CD4-positive, alpha-beta T cell treated with Interleukin-4 for 4 hours (primary cell): ENCODE measurements at regions not wholly inside any gene's neighbourhood (a gene's known extent, or its start where the extent isn't known, plus 50 kb on each side); places are given as distances from the start of the nearest gene placed in this dataset.

Experiments used
- DNase-seq: peaks from one replicate; pipeline ENCODE4 v3.0.0-alpha.2; 2020

- DNase-seq, result no peak
Measured at GRCh38 chr6:5946701-5947100, 60.0 kb downstream of the NRN1 start.

- DNase-seq, result no peak
Measured at GRCh38 chr6:5946181-5946580, 60.5 kb downstream of the NRN1 start.

GRCh38 chr6:5943591-5943990 lies 63.1 kb downstream of the NRN1 start:
- no peak for DNase-seq

GRCh38 chr6:5942591-5942990 lies 64.1 kb downstream of the NRN1 start:
- no peak for DNase-seq

- no peak for DNase-seq
Measured at GRCh38 chr6:5941188-5941587, 65.5 kb downstream of the NRN1 start.

GRCh38 chr6:5938934-5939333 lies 67.8 kb downstream of the NRN1 start:
- no peak for DNase-seq

GRCh38 chr6:5937936-5938706 lies 68.6 kb downstream of the NRN1 start:
- no peak for DNase-seq

- no peak for DNase-seq
Measured at GRCh38 chr6:5937169-5937909, 69.4 kb downstream of the NRN1 start.

GRCh38 chr6:5936631-5937030 lies 70.1 kb downstream of the NRN1 start:
- DNase-seq, result no peak

GRCh38 chr6:5936140-5936539 lies 70.6 kb downstream of the NRN1 start:
- DNase-seq, result no peak

- no peak for DNase-seq
Measured at GRCh38 chr6:5930968-5931367, 75.8 kb downstream of the NRN1 start.

GRCh38 chr6:5930143-5930770 lies 76.5 kb downstream of the NRN1 start:
- DNase-seq, result no peak

GRCh38 chr6:5923840-5924239 lies 82.9 kb downstream of the NRN1 start:
- no peak for DNase-seq

- DNase-seq, result no peak
Measured at GRCh38 chr6:5922230-5922629, 84.5 kb downstream of the NRN1 start.

- DNase-seq, result no peak
Measured at GRCh38 chr6:5909721-5910120, 97.0 kb downstream of the NRN1 start.

- DNase-seq, result no peak
Measured at GRCh38 chr6:5906842-5907241, 99.9 kb downstream of the NRN1 start.

GRCh38 chr6:5906340-5906670 lies 100.4 kb downstream of the NRN1 start:
- DNase-seq, result no peak

- DNase-seq, result no peak
Measured at GRCh38 chr6:5905431-5906339, 101.0 kb downstream of the NRN1 start.

- no peak for DNase-seq
Measured at GRCh38 chr6:5904532-5904931, 102.2 kb downstream of the NRN1 start.

- no peak for DNase-seq
Measured at GRCh38 chr6:5899216-5900045, 107.3 kb downstream of the NRN1 start.

- no peak for DNase-seq
Measured at GRCh38 chr6:5898563-5898962, 108.2 kb downstream of the NRN1 start.

- DNase-seq, result no peak
Measured at GRCh38 chr6:5898102-5898501, 108.6 kb downstream of the NRN1 start.
